ENCODE measurements at regions not wholly inside any gene's neighbourhood (a gene's known extent, or its start where the extent isn't known, plus 50 kb on each side); places are given as distances from the start of the nearest gene placed in this dataset.

- CTCF ChIA-PET, result no interaction called here
- no peaks in the 10 kb centered on the region for H3K27me3 Mint-ChIP-seq (ENCODE audit: unreplicated experiment)
- H3K36me3 Mint-ChIP-seq (ENCODE audit: insufficient read depth, unreplicated experiment), result no peaks in the 10 kb centered on the region
- peaks cover 6% of the 10 kb centered on the region for H3K9me3 Mint-ChIP-seq (ENCODE audit: low read depth, unreplicated experiment)
- DNase-seq, result no peak
- no peak for TF ChIP-seq CTCF (IDR thresholded peaks at IDR 0.05; ENCODE audit: unreplicated experiment)
- no peaks in the 10 kb centered on the region for H3K4me1 Mint-ChIP-seq (ENCODE audit: low read depth, unreplicated experiment)
- no TSS peak for BruUV-seq (replicated peaks)
- intact Hi-C loops (cut with micrococcal nuclease; ENCODE audit: unreplicated experiment), result no loop called here
- H3K27ac Mint-ChIP-seq (ENCODE audit: unreplicated experiment), result no peak overlapping the region
- H3K4me3 Mint-ChIP-seq (ENCODE audit: low read depth, unreplicated experiment), result no peak overlapping the region
Observed at GRCh38 chr5:8136271-8136670, 267.3 kb downstream of the MTRR start.

GRCh38 chr5:8137941-8138550, 269.1 kb downstream of the MTRR start:
- CTCF ChIA-PET, result no interaction called here
- Mint-ChIP-seq H3K9me3 (ENCODE audit: low read depth, unreplicated experiment) (peaks cover 8% of the 10 kb centered on the region), H3K27me3 (ENCODE audit: unreplicated experiment) (no peaks in the 10 kb centered on the region), H3K4me3 (ENCODE audit: low read depth, unreplicated experiment) (no peak overlapping the region), H3K36me3 (ENCODE audit: insufficient read depth, unreplicated experiment) (no peaks in the 10 kb centered on the region), H3K27ac (ENCODE audit: unreplicated experiment) (no peak overlapping the region), H3K4me1 (ENCODE audit: low read depth, unreplicated experiment) (no peaks in the 10 kb centered on the region)
- BruUV-seq (replicated peaks), result no TSS peak
- no peak for TF ChIP-seq CTCF (IDR thresholded peaks at IDR 0.05; ENCODE audit: unreplicated experiment)
- no peak for DNase-seq
- intact Hi-C loops (cut with micrococcal nuclease; ENCODE audit: unreplicated experiment), result no loop called here

- CTCF ChIA-PET, result no interaction called here
- BruUV-seq (replicated peaks), result no TSS peak
- H3K4me1 Mint-ChIP-seq (ENCODE audit: low read depth, unreplicated experiment), result no peaks in the 10 kb centered on the region
- no peak overlapping the region for H3K4me3 Mint-ChIP-seq (ENCODE audit: low read depth, unreplicated experiment)
- DNase-seq, result no peak
- no peaks in the 10 kb centered on the region for H3K36me3 Mint-ChIP-seq (ENCODE audit: insufficient read depth, unreplicated experiment)
- H3K27me3 Mint-ChIP-seq (ENCODE audit: unreplicated experiment), result no peaks in the 10 kb centered on the region
- peaks cover 8% of the 10 kb centered on the region for H3K9me3 Mint-ChIP-seq (ENCODE audit: low read depth, unreplicated experiment)
- intact Hi-C loops (cut with micrococcal nuclease; ENCODE audit: unreplicated experiment), result no loop called here
- H3K27ac Mint-ChIP-seq (ENCODE audit: unreplicated experiment), result no peak overlapping the region
- no peak for TF ChIP-seq CTCF (IDR thresholded peaks at IDR 0.05; ENCODE audit: unreplicated experiment)
Observed at GRCh38 chr5:8138884-8139283, 269.9 kb downstream of the MTRR start.

GRCh38 chr5:8150791-8151190, 281.8 kb downstream of the MTRR start:
- DNase-seq, result no peak
- Mint-ChIP-seq H3K27me3 (ENCODE audit: unreplicated experiment) (no peaks in the 10 kb centered on the region), H3K4me1 (ENCODE audit: low read depth, unreplicated experiment) (no peaks in the 10 kb centered on the region)

More at GRCh38 chr5:8150791-8151190, 281.8 kb downstream of the MTRR start:
- intact Hi-C loops (cut with micrococcal nuclease; ENCODE audit: unreplicated experiment), result no loop called here
- no peak overlapping the region for H3K27ac Mint-ChIP-seq (ENCODE audit: unreplicated experiment)
- TF ChIP-seq CTCF (IDR thresholded peaks at IDR 0.05; ENCODE audit: unreplicated experiment), result no peak
- CTCF ChIA-PET, result no interaction called here
- peaks cover 12% of the 10 kb centered on the region for H3K9me3 Mint-ChIP-seq (ENCODE audit: low read depth, unreplicated experiment)
- peaks cover 5% of the 10 kb centered on the region for H3K36me3 Mint-ChIP-seq (ENCODE audit: insufficient read depth, unreplicated experiment)
- no peak overlapping the region for H3K4me3 Mint-ChIP-seq (ENCODE audit: low read depth, unreplicated experiment)
- BruUV-seq (replicated peaks), result no TSS peak
